Ramos (cell line): ENCODE measurements at regions not wholly inside any gene's neighbourhood (a gene's known extent, or its start where the extent isn't known, plus 50 kb on each side); places are given as distances from the start of the nearest gene placed in this dataset.

ENCODE experiments used
- in situ Hi-C: fragments of 300-500 bp; cut with MboI; formaldehyde crosslinking; loops from one replicate; pipeline ENCODE4 v1.14.3; 2022; ENCODE audit warnings: low sequenced_read_pairs; ENCODE audit not compliant: unreplicated experiment

- in situ Hi-C loops, result no loop called here
These were observed 131.0 kb downstream of the ID4 start for GRCh38 chr6:19968201-19968600.

DNA sequence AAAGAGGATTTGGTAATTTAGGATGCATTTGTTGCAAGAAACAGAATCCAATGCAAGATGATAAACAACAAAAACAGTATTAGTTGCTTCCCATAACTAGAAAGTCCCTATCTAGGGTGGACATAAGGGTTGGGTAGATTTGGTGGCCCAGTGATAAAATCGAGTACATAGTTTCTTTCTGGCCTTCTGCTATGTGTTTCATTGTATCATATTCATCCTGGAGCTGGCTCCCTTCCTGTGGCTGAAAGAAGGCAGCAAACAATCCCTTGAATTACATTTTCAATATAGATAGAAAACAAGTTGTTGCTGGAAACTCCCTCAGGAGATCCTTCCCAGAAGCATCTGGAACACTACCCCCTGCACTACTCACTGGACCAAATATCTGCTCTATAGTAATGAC is 135.1 kb downstream of the ID4 start:
- in situ Hi-C loops, result no loop called here

GRCh38 chr6:19976411-19977129 is 139.4 kb downstream of the ID4 start:
- in situ Hi-C loops, result no loop called here

DNA sequence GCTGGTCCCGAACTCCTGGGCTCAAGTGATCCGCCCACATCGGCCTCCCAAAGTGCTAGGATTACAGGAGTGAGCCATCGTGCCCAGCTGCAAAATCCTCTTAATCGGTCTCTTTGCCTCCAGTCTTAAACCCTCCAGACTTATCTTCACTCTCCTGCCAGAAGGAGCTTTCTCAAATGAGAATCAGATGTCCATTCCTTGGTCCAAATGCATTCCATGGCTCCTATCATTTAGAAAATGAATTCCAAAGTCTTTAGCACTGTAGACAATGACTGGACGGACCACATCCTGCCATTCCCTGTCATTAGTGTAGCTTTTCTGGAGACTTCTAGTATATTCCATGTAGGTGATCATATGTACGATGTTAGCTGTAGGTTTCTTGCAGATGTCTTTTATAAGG is 141.9 kb downstream of the ID4 start:
- in situ Hi-C loops, result no loop called here

GRCh38 chr6:19979986-19980385 is 142.8 kb downstream of the ID4 start:
- in situ Hi-C loops, result no loop called here

DNA sequence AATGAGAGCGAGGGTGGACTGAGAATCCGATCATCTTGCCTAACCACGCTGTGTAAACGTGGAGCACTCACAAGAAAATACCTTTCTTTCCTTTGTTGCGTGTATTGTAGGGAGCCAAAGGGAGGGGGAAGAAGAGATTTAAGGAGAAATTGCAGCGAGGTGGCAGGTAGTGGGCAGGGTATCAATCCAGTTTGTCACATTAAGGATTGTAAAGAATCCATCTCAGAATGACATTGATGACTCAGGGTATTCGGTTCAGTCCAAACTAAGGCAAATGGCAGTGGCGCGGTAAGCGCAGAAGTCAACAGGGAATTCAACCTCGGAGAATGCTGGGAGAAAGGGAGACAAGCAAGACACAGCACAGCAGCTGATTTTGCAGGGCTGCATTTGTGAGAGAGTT is 146.2 kb downstream of the ID4 start:
- in situ Hi-C loops, result no loop called here

GRCh38 chr6:19986691-19987438 is 149.7 kb downstream of the ID4 start:
- in situ Hi-C loops, result no loop called here

- in situ Hi-C loops, result no loop called here
These were observed 151.4 kb downstream of the ID4 start for GRCh38 chr6:19988555-19988954.

- in situ Hi-C loops, result no loop called here
These were observed 154.0 kb downstream of the ID4 start for GRCh38 chr6:19991176-19991575.

- in situ Hi-C loops, result no loop called here
These were observed 157.7 kb downstream of the ID4 start for GRCh38 chr6:19994909-19995308.

DNA sequence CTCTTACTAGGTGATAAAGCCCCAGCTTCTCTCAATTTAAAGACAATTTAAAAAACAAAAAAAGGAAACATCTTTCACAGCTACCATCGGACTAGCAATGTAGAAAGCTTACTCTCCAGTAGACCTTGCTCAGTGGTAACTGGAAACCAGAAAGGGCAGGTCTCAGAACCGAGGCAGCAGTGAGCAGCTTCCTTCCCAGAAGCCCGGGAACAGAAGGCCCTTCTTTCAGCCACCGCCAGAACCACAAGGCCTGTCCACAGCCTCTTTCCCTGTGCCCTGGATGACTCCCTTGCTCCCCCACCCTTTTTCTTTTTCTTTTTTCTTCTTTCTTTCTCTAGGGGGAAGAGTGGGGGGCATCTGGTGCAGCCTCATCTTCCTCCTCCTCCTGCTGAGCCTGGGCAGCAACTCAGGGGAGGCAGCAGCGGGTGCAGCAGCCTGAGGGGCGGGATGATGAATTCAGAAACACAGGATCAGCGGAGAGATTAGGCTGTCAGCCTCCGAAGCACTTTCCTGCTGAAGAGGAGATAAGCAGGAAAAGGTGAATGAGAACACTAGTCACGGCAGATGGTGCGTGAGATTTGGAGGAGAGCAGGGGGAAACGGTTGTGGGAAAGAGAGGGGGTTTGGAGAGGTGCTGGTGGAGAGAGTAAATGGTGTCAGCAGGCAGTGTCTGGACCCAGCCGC is 158.5 kb downstream of the ID4 start:
- in situ Hi-C loops, result no loop called here

GRCh38 chr6:19997104-19997503 is 159.9 kb downstream of the ID4 start:
- in situ Hi-C loops, result no loop called here

- in situ Hi-C loops, result no loop called here
These were observed 161.4 kb downstream of the ID4 start for GRCh38 chr6:19998541-19998940.

DNA sequence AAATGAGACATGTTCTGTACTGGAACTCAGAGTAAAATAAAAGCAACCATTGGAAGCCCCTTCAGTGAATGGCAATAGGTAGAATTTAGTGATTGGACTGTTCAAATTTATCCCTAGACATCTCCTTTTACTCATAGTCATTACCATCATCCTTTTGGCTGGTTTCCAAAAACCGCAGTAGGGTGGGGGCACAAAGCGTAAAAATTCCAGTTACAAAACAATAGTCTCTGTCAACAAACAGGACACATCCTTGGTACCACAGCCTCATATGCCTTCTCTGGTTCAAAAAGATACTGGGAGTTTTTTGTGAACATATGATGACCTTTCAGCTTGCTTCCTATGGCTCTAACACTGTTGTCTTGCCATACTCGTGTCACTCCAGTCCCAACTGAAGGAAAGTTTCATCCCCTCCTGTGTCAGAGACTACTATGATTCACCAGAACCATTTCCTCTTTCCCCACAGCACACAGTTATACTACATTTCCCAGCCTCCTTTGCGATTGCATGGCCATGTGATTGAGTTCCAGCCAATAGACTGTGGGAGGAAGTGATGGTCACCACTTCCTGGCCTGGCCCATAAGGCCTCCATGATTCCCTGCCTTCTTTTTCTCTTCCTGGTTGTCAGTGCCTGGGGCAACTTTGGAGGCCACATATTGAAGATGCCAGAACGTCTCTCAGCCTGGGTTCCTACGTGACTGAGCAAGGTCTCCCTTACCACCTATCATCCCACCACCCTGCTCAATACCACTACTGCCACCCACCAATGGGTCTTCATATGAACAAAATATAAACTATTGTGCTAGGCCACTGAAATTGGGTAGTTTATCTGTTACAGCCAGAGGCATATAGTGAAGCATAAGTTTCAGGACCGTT is 162.4 kb downstream of the ID4 start:
- in situ Hi-C loops, result no loop called here

DNA sequence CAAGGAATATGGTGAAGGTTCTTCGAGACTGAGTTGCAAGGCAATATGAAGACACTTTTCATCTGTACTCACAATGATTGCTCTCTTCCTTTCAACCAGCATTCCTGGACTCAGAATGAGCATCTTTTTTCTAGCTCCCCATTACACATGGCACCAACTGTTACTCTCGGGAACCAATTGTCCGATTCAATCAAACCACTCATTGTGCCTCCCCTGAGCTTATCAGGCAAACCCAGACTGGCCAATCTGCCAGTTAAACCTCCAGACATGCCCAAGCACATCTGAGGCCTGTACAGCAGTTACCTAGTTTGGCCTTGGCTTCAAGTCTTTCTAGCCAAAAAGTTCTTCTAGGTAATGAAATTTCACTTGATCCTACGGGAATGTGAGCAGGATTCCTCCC is 164.1 kb downstream of the ID4 start:
- in situ Hi-C loops, result no loop called here

DNA sequence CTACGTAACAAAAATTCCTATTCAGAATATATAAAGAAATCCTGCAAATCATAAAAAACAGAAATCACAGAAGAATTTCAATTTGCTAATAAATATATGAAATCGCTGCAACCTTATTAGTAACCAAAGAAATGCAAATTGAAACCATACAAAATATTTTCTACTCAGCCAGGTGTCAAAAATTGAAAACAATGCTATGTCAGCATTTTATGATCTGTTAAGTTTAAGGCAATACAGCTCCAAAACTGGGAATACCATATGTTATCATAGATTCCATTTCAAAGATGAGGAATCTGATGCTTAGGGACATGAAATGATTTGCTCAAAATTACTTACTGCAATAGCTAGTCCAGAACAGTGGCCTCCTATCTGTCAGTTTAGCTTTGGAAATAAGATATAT is 168.9 kb downstream of the ID4 start:
- in situ Hi-C loops, result no loop called here

GRCh38 chr6:20008131-20008530 is 171.0 kb downstream of the ID4 start:
- in situ Hi-C loops, result no loop called here

GRCh38 chr6:20013066-20013861 is 176.1 kb downstream of the ID4 start:
- in situ Hi-C loops, result no loop called here

DNA sequence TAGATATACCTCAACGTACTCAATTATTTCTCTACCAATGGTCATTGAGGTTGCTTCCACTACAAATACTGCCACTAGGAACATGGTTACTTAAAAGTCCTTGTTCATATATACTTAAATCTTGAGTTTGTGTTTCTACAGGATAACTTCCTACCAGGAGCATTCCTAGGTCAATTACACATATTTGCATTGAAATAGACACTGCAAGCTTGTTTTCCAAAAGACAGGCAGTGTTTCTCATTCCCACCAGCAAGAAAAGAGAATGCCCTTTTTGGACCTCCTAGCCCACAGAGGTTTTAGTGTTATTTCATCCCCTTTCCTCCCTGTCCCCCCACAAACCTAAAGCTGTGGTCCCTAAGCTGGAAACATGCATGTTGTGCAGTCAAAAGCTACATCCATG is 177.3 kb downstream of the ID4 start:
- in situ Hi-C loops, result no loop called here

- in situ Hi-C loops, result no loop called here
These were observed 183.4 kb downstream of the ID4 start for GRCh38 chr6:20020526-20020925.
